Kidney (tissue), 13 donors: ENCODE measurements at regions not wholly inside any gene's neighbourhood (a gene's known extent, or its start where the extent isn't known, plus 50 kb on each side); places are given as distances from the start of the nearest gene placed in this dataset.
A peak's percentile ranks its signal among the peaks of the same experiment; 100 is the strongest.

ENCODE experiments used
- DNase-seq, 5 donors: peaks; one replicate each; pipeline ENCODE4 v3.0.0-alpha.2; 2013 to 2020
- FAIRE-seq: peaks from 2 replicates; lab custom pipeline; 2012; peaks lifted over from hg19 to GRCh38; lab: Jason Lieb, UNC
- H3K27ac ChIP-seq, 2 donors: one replicate each; pipeline ENCODE4 v1.7.0; 2013; ENCODE audit warnings: low read depth in 2 of 2, low read length in 2 of 2, inconsistent platforms in 1 of 2
- H3K27me3 ChIP-seq: one replicate; pipeline ENCODE4 v1.7.1; 2013; ENCODE audit warnings: low read length, inconsistent platforms; ENCODE audit not compliant: control insufficient read depth, insufficient read depth
- H3K36me3 ChIP-seq, 3 donors: one replicate each; pipeline versions ENCODE4 v1.7.0 to v1.7.1; 2013; ENCODE audit warnings: low read length in 3 of 3, control low read depth in 1 of 3, inconsistent platforms in 1 of 3; ENCODE audit not compliant: insufficient read depth in 3 of 3, control insufficient read depth in 2 of 3
- H3K4me1 ChIP-seq, 3 donors: one replicate each; pipeline versions ENCODE4 v1.7.0 to v1.7.1; 2013; ENCODE audit warnings: low read length in 3 of 3, inconsistent platforms in 1 of 3, low read depth in 1 of 3; ENCODE audit not compliant: control insufficient read depth in 2 of 3, insufficient read depth in 2 of 3
- H3K4me3 ChIP-seq, 3 donors: one replicate each; pipeline versions ENCODE4 v1.7.0 to v1.8.1; 2013; ENCODE audit warnings: low read length in 3 of 3, control low read depth in 1 of 3, inconsistent platforms in 1 of 3
- H3K9ac ChIP-seq, 3 donors: one replicate each; pipeline versions ENCODE4 v1.7.0 to v1.7.1; 2013; ENCODE audit warnings: low read length in 3 of 3, control low read depth in 1 of 3, inconsistent platforms in 1 of 3
- H3K9me3 ChIP-seq, 3 donors: one replicate each; pipeline versions ENCODE4 v1.7.0 to v1.7.1; 2013; ENCODE audit warnings: low read length in 3 of 3, control low read depth in 1 of 3, inconsistent platforms in 1 of 3; ENCODE audit not compliant: control insufficient read depth in 2 of 3, insufficient read depth in 1 of 3
- intact Hi-C: fragments of 100-400 bp; cut with DNase I; formaldehyde crosslinking; loops from one replicate; pipeline ENCODE4 v1.11.1; 2022
- TF ChIP-seq, protein P1 (sequence below): IDR thresholded peaks from 3 replicates; pipeline ENCODE4 v1.5.1; 2012; ENCODE audit warnings: mild to moderate bottlenecking, moderate library complexity, borderline replicate concordance; ENCODE audit not compliant: insufficient read depth; ENCODE audit errors: extremely low read depth
- donor health status: control.
- donor health status: control.
- donor health status: control.
- donor health status: control.
- donor health status: control.
- donor health status: DM: yes; HTN: yes; CAD: no.
- donor health status: Normal renal cell carcinoma (clear cell type).

DNA sequence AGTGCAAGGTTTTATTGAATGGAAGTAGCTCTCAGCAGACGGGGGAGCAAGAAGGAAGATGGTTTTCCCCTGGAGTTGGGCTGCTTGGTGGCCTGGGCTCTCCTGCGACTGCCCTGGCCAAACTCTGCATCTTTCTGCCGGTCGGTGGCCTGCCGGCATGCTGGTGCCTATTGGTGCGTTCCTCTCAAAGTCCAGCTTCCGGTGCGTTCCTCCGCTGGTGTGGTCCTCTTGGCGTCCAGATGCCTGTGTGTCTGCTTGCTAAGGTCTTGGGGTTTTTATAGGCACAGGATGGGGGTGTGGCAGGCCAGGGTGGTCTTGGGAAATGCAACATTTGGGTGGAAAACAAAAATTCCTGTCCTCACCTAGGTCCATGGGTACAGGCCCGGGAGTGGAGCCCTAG is 567.4 kb upstream of the CNTN5 start:
- Histone ChIP-seq H3K9ac (no peak overlapping the region), H3K4me3 (no peak overlapping the region), H3K36me3 (no peaks in the 10 kb centered on the region), H3K4me1 (no peaks in the 10 kb centered on the region), H3K27ac (no peak overlapping the region), H3K9me3 (no peaks in the 10 kb centered on the region), H3K27me3 (no peaks in the 10 kb centered on the region)
- FAIRE-seq (no peak), DNase-seq (no peak)
- intact Hi-C loops, result no loop called here
- TF ChIP-seq, protein P1, sequence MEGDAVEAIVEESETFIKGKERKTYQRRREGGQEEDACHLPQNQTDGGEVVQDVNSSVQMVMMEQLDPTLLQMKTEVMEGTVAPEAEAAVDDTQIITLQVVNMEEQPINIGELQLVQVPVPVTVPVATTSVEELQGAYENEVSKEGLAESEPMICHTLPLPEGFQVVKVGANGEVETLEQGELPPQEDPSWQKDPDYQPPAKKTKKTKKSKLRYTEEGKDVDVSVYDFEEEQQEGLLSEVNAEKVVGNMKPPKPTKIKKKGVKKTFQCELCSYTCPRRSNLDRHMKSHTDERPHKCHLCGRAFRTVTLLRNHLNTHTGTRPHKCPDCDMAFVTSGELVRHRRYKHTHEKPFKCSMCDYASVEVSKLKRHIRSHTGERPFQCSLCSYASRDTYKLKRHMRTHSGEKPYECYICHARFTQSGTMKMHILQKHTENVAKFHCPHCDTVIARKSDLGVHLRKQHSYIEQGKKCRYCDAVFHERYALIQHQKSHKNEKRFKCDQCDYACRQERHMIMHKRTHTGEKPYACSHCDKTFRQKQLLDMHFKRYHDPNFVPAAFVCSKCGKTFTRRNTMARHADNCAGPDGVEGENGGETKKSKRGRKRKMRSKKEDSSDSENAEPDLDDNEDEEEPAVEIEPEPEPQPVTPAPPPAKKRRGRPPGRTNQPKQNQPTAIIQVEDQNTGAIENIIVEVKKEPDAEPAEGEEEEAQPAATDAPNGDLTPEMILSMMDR, result no peak

DNA sequence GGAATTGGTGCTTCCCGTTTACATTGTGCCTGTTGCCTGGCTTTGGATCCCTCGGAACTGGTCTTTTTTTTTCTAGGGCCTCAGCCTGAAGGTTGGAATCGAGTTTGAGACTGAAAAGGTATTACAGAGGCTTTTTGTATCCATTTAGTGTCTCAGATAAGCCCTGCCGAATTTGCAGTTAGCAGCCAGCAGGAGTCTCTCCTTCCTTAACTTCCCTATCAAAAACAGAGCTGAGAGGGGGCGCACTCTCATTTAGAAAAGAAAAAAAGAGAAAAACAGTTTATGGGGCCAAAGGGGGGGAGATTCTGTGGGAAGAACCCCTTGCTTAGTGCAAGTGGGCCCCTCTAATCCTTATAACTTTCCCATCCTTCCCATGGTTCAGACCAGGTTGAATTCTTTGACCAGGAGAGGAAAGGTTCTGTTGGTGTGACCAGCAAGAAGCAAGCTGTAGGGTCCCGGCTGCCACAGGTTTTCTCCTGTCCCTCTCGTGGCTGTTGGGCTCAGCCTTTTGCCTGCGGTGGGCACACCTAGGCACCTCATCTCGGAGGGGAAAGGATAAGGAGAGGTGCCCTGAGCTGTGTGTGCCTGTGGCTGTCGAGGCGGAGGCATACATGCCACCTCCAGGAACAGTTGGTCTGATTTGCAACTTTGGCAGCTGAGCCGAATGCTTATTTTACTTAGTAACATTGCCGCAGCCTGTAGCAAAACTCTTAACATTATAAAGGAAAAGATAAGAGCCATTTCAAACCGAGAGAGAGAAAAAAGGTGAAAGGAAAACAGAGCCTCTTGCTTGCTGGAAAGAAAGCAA is 565.0 kb upstream of the CNTN5 start:
- intact Hi-C loops, result no loop called here
- FAIRE-seq (no peak), DNase-seq (no peak)
- no peaks in the 10 kb centered on the region for H3K4me1 ChIP-seq
- TF ChIP-seq, protein P1, result peak; percentile 4
- no peaks in the 10 kb centered on the region for H3K36me3 ChIP-seq
- H3K27me3 ChIP-seq, result no peaks in the 10 kb centered on the region
- H3K9ac ChIP-seq, result no peak overlapping the region
- H3K9me3 ChIP-seq, result no peaks in the 10 kb centered on the region
- H3K4me3 ChIP-seq, result no peak overlapping the region
- no peak overlapping the region for H3K27ac ChIP-seq

DNA sequence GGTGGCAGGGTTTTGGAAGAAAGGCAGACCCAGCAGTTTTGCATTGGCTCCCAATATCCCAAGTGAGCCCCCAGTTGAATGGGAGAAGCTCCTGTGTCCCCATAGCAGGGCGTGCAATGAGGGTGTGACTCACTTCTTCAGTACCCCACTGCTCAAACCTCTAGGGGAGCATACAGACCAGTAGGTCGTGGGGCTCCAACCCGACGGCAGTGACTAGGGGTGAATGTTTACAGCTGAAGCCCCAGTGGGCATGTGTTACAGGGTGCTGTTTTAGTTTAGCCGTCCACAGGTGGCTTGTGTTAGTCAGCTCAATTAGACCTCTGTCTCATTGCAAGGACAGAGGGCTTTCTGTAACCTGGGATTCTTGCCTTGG is 564.5 kb upstream of the CNTN5 start:
- FAIRE-seq (no peak), DNase-seq (no peak)
- intact Hi-C loops, result no loop called here
- no peak overlapping the region for H3K4me3 ChIP-seq
- no peaks in the 10 kb centered on the region for H3K27me3 ChIP-seq
- H3K27ac ChIP-seq, result no peak overlapping the region
- no peak overlapping the region for H3K9ac ChIP-seq
- TF ChIP-seq, protein P1, result no peak
- H3K9me3 ChIP-seq, result no peaks in the 10 kb centered on the region
- no peaks in the 10 kb centered on the region for H3K36me3 ChIP-seq
- H3K4me1 ChIP-seq, result no peaks in the 10 kb centered on the region
